Activated naive CD4-positive, alpha-beta T cell treated with anti-CD3 and anti-CD28 coated beads, Interleukin-2, amount 50 U/mL, for 24 hours (primary cell): ENCODE measurements at regions not wholly inside any gene's neighbourhood (a gene's known extent, or its start where the extent isn't known, plus 50 kb on each side); places are given as distances from the start of the nearest gene placed in this dataset.
"Not testable (repeated sequence)": the region's sequence is repeated elsewhere in the genome, so short reads cannot be mapped to it uniquely, and the experiment has no call there.

ENCODE experiments used
- H3K27ac Mint-ChIP-seq: one replicate; pipeline ENCODE4 v1.8.0; 2021; ENCODE audit warnings: mild to moderate bottlenecking, mixed read lengths
- H3K27me3 Mint-ChIP-seq: one replicate; pipeline ENCODE4 v1.8.0; 2021; ENCODE audit warnings: mixed read lengths
- H3K36me3 Mint-ChIP-seq: one replicate; pipeline ENCODE4 v1.8.0; 2021; ENCODE audit warnings: mixed read lengths
- H3K4me1 Mint-ChIP-seq: one replicate; pipeline ENCODE4 v1.8.0; 2021; ENCODE audit warnings: mixed read lengths
- H3K4me3 Mint-ChIP-seq: one replicate; pipeline ENCODE4 v1.8.0; 2021; ENCODE audit warnings: mild to moderate bottlenecking, mixed read lengths
- H3K9me3 Mint-ChIP-seq: one replicate; pipeline ENCODE4 v1.8.0; 2021; ENCODE audit warnings: mixed read lengths

DNA sequence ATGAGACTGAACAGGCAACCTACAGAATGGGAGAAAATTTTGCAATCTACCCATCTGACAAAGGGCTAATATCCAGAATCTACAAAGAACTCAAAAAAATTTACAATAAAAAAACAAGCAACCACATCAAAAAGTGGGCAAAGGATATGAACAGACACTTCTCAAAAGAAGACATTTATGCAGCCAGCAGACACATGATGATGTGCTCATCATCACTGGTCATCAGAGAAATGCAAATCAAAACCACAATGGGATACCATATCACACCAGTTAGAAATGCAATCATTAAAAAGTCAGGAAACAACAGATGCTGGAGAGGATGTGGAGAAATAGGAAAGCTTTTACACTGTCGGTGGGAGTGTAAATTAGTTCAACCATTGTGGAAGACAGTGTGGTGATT is 51.7 kb upstream of the PAXBP1 start:
- H3K27ac Mint-ChIP-seq: not testable (repeated sequence)

DNA sequence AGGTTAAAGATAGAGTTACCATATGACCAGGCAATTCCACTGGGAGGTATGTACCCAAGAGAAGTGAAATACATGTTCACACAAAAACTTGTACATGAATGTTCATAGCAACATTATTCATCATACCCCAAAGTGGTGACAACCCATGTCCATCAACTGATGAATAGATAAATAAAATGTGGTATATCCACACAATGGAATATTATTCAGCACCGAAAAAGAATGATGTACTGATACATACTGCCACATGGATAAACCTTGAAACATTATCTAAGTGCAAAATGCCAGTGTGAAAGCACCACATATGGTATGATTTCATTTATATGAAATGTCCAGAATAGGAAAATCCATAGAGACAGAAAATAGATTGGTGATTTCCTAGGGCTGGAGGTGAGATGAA is 53.4 kb upstream of the PAXBP1 start:
- no peaks in the 10 kb centered on the region for H3K27me3 Mint-ChIP-seq
- H3K27ac Mint-ChIP-seq: no peak overlapping the region
- no peaks in the 10 kb centered on the region for H3K9me3 Mint-ChIP-seq

More for the DNA sequence above, 51.7 kb upstream of the PAXBP1 start:
- not testable (repeated sequence) for H3K36me3 Mint-ChIP-seq, H3K4me1 Mint-ChIP-seq, H3K9me3 Mint-ChIP-seq, H3K4me3 Mint-ChIP-seq, H3K27me3 Mint-ChIP-seq

DNA sequence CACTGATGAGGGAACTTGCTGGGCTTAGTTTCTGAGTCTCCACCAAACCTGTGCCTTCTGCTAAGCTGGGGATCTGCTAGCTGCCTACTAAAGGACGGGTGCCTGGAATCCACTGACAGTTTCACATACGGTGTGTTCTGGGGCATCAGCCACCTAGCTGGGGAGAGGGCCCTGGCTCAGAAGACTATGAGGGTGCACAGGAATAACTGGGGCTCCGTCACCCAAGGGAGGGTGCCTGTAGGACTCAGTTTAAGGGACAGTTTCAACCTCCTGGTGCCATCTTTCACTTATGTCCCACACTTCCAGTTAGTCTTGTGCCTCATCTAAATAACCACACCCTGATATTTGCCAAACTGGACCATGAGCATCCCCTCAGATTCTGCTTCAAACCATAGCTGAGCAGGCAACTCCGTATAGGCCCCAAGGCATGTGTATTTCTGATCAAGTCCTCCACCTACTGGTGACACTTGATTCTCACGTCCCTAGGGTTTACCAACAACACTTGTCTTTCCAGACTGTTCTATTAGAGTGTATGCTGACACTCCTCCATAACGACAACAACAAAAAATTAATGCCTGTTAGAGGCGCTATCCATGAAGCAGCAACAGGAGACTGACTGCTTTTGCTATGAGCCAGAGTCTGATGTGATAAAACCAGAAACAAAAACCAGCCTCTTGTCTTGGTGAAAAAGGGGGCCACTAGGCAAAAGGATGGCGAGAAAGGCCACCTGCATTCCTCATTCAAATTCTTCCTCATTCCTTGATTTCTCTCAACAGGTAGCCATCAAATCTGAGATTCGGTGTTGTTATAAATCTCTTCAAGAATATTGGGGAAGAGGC is 55.0 kb upstream of the PAXBP1 start:
- Mint-ChIP-seq H3K4me1 (peaks cover 5% of the 10 kb centered on the region), H3K36me3 (no peaks in the 10 kb centered on the region), H3K27ac (no peak overlapping the region), H3K4me3 (no peak overlapping the region), H3K27me3 (no peaks in the 10 kb centered on the region), H3K9me3 (no peaks in the 10 kb centered on the region)

More for the DNA sequence above, 53.4 kb upstream of the PAXBP1 start:
- Mint-ChIP-seq H3K4me3 (no peak overlapping the region), H3K36me3 (no peaks in the 10 kb centered on the region), H3K4me1 (peaks cover 5% of the 10 kb centered on the region)

DNA sequence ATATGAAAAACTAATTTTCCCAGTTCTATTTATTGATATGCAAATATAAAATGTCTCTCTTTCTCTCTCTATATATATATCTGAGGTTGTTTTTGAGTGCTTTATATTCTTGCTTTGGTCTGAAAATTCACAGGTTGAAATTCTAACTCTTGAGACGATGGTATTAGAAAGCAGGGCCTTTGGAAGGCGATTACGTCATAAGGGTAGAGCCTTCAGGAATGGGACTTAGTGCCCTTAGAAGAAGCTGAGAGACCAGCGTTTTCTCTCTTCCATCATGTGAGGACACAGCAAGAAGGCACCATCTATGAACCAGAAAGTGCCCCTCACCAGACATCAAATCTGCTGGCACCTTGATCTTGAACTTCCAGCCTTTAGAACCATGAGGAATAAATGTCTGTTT is 57.4 kb upstream of the PAXBP1 start:
- no peaks in the 10 kb centered on the region for H3K36me3 Mint-ChIP-seq
- H3K27me3 Mint-ChIP-seq: no peaks in the 10 kb centered on the region
- H3K9me3 Mint-ChIP-seq: no peaks in the 10 kb centered on the region
- no peak overlapping the region for H3K4me3 Mint-ChIP-seq
- H3K4me1 Mint-ChIP-seq: no peaks in the 10 kb centered on the region
- no peak overlapping the region for H3K27ac Mint-ChIP-seq

DNA sequence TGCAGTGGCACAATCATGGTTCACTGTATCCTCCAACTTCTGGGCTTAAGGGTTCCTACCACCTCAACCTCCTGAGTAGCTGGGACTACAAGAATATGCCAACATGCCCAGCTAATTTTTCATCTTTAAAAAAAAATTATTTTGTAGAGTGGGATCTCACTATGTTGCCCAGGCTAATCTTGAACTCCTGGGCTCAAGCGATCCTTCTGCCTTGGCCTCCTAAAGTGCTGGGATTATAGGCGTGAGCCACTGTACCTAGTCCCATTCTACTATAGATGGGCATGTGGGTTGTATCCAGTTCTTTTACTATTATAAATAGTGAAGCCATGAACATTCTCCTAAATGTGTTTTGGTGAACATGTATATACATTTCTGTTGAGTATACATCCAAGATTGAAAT is 57.9 kb upstream of the PAXBP1 start:
- H3K27me3 Mint-ChIP-seq: no peaks in the 10 kb centered on the region
- no peaks in the 10 kb centered on the region for H3K4me1 Mint-ChIP-seq
- H3K36me3 Mint-ChIP-seq: no peaks in the 10 kb centered on the region
- no peak overlapping the region for H3K27ac Mint-ChIP-seq
- H3K4me3 Mint-ChIP-seq: no peak overlapping the region
- no peaks in the 10 kb centered on the region for H3K9me3 Mint-ChIP-seq

DNA sequence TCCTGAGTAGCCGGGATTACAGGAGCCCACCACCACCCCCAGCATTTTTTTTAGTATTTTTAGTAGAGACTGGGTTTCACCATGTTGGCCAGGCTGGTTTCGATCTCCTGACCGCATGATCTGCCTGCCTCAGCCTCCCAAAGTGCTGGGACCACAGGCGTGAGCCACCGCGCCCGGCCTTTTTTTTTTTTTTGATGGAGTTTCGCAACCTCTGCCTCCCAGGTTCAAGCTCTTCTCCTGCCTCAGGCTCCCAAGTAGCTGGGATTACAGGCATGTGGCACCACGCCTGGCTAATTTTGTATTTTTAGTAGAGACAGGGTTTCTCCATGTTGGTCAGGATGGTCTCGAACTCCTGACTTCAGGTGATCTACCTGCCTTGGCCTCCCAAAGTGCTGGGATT is 60.2 kb upstream of the PAXBP1 start:
- not testable (repeated sequence) for H3K9me3 Mint-ChIP-seq, H3K27me3 Mint-ChIP-seq, H3K4me3 Mint-ChIP-seq, H3K36me3 Mint-ChIP-seq, H3K4me1 Mint-ChIP-seq, H3K27ac Mint-ChIP-seq

DNA sequence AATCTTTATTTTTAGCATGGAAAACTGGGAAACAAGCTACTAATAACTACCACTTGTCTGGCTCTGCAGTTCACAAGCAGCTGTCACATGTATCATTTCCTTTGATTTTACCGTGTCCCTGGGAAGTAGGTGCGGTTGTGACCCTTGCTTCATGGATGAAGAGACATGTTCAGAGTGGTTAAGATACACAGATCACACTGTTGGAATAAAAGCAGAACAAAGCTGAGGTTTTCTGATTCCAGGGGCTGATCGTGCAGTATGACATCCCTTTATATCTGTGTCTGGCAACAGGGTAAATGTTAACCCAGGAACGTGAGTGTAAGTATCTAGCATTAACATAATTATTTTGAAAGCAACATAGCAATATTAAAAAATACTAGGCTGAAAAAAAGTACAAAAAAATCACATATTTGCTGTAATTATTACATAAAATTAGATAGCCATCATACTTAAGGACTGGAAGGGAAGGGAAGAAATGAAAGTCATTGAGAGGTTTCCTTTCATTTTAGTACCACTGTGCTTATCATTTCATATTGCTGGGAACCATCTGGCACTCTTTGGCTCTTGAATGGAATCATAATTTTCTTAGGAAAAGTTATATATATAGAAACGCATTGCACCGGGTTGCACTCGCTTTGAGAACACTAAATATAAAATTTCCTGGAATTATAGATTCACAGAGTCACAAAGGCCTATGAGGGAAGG is 62.8 kb upstream of the PAXBP1 start:
- Mint-ChIP-seq H3K9me3 (no peaks in the 10 kb centered on the region), H3K27ac (no peak overlapping the region)

DNA sequence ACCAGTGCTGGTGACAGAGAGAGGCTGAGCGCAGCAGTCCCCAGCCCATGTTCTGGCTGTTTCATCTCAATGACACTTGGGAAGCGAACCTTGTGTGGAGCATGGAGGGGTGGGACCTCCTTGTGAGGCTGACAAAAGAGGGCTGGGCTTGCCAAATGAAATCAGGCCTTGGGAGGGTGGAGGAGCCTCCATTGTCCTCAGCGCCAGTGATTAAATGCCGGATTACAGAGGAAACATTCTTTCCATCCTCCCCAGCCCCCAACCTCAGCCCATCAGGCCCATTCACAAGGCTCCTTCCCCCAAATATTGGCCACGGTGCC is 63.3 kb upstream of the PAXBP1 start:
- Mint-ChIP-seq H3K4me1 (no peaks in the 10 kb centered on the region), H3K27me3 (no peaks in the 10 kb centered on the region), H3K27ac (no peak overlapping the region), H3K4me3 (no peak overlapping the region), H3K36me3 (no peaks in the 10 kb centered on the region), H3K9me3 (no peaks in the 10 kb centered on the region)

More for the DNA sequence above, 62.8 kb upstream of the PAXBP1 start:
- Mint-ChIP-seq H3K4me3 (no peak overlapping the region), H3K4me1 (no peaks in the 10 kb centered on the region), H3K36me3 (no peaks in the 10 kb centered on the region), H3K27me3 (no peaks in the 10 kb centered on the region)

DNA sequence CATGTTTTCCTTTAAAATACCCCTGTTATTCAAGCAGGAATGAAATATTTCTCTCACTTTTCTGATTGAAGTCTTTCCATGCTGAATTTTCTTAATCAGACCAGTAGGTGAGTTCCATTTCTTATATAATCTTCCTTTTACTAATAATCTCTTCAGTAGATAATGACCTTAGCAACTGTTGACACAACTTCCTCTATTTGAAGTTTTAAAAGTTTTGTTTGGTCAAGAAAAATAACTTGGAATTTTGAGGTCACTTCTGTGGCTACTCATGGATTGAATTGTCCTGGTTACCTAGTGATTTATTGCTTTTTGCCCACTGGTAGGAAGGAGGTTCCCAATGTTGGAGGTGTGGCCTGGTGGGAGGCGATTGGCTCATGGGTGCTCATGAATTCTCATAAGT is 70.6 kb upstream of the PAXBP1 start:
- H3K4me1 Mint-ChIP-seq: no peaks in the 10 kb centered on the region
- no peak overlapping the region for H3K4me3 Mint-ChIP-seq
- no peak overlapping the region for H3K27ac Mint-ChIP-seq
- no peaks in the 10 kb centered on the region for H3K9me3 Mint-ChIP-seq
- no peaks in the 10 kb centered on the region for H3K36me3 Mint-ChIP-seq
- peaks cover 2% of the 10 kb centered on the region for H3K27me3 Mint-ChIP-seq

DNA sequence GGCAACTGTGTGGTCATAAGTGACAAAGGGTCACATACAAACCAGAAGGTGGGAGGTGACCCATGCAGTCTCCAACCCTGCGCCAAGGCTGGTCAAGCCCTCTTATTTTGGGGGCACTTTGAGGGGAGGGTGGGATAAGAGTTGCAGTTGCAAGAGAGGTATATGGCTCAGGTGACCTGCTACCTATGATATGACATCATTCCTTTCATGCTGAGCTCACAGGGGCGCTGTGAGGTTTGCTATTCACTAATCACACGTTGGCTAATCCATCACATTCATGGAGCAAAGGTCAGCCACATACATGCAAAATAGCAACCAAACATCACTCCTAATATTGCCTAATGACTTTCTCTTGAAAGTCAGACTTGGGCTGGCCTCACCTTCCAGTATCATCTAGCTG is 72.0 kb upstream of the PAXBP1 start:
- no peak overlapping the region for H3K27ac Mint-ChIP-seq
- no peak overlapping the region for H3K4me3 Mint-ChIP-seq
- H3K9me3 Mint-ChIP-seq: no peaks in the 10 kb centered on the region
- no peaks in the 10 kb centered on the region for H3K4me1 Mint-ChIP-seq
- H3K27me3 Mint-ChIP-seq: peaks cover 2% of the 10 kb centered on the region
- H3K36me3 Mint-ChIP-seq: no peaks in the 10 kb centered on the region

DNA sequence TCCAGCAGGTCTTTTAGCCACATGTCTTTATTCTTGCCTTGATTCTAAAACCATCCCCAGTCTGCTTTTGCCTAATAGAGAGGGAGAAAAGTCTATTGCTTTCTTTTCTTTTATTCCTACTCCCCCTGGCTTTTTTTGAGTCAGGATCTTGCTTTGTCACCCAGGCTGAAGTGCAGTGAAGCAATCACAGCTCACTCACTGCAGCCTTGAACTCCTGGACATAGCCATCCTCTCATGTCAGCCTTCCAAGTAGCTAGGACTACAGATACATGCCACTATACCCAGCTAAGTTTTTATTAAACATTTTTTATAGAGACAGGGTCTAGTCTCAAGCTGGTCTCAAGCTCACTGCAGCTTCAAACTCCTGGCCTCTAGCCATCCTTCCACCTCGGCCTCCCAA is 72.5 kb upstream of the PAXBP1 start:
- Mint-ChIP-seq H3K9me3 (no peaks in the 10 kb centered on the region), H3K4me3 (no peak overlapping the region)

DNA sequence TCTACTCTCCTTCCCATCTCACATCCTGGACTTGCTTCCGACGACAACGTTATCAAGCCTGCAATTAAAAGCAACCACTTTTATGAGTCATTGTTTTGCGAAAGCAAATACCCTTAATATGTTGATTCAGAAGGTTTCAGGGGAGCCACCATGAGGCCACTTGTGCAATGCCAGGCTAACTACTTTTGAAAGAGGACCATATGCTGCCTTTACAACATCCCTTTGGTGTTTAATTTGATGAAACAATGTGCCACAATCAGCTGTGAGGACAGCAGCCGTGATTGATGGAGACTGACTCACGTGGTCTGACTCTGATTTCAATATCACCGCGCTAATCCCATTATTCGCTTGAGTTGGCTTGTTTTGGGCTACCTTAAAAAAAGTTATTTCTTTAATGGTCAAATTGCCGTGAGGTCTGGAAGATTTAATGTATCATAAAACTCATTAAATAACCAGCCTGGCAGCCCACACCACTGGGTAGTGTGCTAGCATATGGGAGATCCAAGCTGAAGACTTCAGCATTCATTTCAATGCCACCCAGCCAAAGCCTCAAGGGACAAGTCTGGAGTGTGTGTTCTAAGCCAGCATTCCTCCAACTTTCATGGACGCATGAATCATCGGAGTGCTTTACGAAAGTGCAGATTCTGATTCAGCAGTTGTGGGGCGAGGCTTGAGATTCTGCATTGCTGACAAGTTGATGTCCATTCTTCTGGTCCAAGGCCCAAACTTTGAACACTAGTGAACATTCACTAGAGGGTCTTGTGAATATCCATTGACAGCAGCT is 73.3 kb upstream of the PAXBP1 start:
- no peak overlapping the region for H3K4me3 Mint-ChIP-seq
- no peaks in the 10 kb centered on the region for H3K36me3 Mint-ChIP-seq
- no peak overlapping the region for H3K27ac Mint-ChIP-seq
- H3K4me1 Mint-ChIP-seq: no peaks in the 10 kb centered on the region
- H3K9me3 Mint-ChIP-seq: no peaks in the 10 kb centered on the region
- peaks cover 3% of the 10 kb centered on the region for H3K27me3 Mint-ChIP-seq

More for the DNA sequence above, 72.5 kb upstream of the PAXBP1 start:
- H3K4me1 Mint-ChIP-seq: no peaks in the 10 kb centered on the region
- peaks cover 2% of the 10 kb centered on the region for H3K27me3 Mint-ChIP-seq
- H3K36me3 Mint-ChIP-seq: no peaks in the 10 kb centered on the region
- H3K27ac Mint-ChIP-seq: no peak overlapping the region

DNA sequence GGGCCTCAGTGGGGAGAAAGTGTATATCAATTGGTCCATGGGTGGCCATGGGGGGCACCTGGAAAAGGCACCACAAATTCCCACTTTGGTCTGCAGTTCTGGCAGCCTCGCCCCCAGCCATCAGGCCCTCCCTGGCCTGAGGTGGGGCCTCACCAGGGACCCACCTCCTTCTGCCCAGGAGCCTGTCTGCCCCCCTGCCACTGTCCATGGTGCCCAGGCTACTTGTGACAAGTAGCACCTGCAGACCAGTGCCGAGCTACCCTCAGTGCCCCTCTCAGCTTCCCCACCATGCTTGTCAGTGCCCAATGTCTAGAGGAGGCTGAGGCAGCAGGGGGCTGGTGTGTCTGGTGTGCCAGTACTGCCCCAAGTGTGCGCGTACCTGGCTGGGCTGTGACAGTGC is 87.1 kb upstream of the PAXBP1 start:
- peaks cover 5% of the 10 kb centered on the region for H3K9me3 Mint-ChIP-seq
- H3K4me3 Mint-ChIP-seq: no peak overlapping the region
- no peaks in the 10 kb centered on the region for H3K4me1 Mint-ChIP-seq
- peaks cover 9% of the 10 kb centered on the region for H3K27me3 Mint-ChIP-seq
- H3K36me3 Mint-ChIP-seq: peaks cover 5% of the 10 kb centered on the region
- H3K27ac Mint-ChIP-seq: no peak overlapping the region

DNA sequence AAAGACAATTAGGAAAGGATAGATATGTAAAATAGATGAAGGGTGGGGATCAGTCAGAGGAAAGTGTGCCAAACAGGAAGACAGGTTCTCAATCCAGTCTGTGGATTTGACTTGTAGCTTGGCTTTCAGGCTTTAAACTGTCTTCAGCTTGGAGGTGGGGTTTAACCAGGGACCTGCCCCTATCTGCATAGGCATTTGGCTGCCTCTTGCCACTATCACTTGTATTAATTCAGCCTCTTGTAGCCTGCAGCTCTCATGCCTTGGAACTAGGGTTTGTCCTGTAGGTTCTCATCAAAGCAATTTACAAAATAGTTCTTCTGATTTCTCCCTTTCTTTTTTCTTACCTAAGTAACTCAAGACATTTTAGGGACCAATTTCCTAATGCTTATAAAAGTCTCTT is 88.8 kb upstream of the PAXBP1 start:
- H3K36me3 Mint-ChIP-seq: peaks cover 5% of the 10 kb centered on the region
- H3K27ac Mint-ChIP-seq: no peak overlapping the region
- no peaks in the 10 kb centered on the region for H3K4me1 Mint-ChIP-seq
- peaks cover 5% of the 10 kb centered on the region for H3K9me3 Mint-ChIP-seq
- no peak overlapping the region for H3K4me3 Mint-ChIP-seq
- peaks cover 7% of the 10 kb centered on the region for H3K27me3 Mint-ChIP-seq

DNA sequence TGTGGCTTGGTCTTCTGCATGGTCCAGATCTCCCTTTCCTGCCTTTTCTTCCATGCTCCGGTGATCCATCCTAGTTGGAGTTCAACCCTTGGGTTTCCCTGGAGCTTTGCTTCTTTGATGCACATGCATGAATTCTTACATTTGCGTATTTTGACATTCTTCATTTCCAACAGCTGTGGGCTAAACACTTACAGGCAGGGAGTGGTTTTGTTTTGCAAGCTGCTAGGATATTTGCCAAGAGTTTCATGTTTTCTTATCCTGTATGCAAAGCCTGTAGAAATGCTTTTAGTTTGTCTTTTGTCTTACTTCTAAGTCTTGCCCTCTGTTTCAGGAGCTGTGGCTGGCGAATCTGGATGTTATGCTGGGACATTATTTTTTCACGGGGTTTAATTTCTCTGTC is 90.3 kb upstream of the PAXBP1 start:
- H3K9me3 Mint-ChIP-seq: peaks cover 3% of the 10 kb centered on the region
- no peaks in the 10 kb centered on the region for H3K4me1 Mint-ChIP-seq
- peaks cover 3% of the 10 kb centered on the region for H3K36me3 Mint-ChIP-seq
- H3K27me3 Mint-ChIP-seq: peaks cover 6% of the 10 kb centered on the region
- no peak overlapping the region for H3K4me3 Mint-ChIP-seq
- H3K27ac Mint-ChIP-seq: no peak overlapping the region

DNA sequence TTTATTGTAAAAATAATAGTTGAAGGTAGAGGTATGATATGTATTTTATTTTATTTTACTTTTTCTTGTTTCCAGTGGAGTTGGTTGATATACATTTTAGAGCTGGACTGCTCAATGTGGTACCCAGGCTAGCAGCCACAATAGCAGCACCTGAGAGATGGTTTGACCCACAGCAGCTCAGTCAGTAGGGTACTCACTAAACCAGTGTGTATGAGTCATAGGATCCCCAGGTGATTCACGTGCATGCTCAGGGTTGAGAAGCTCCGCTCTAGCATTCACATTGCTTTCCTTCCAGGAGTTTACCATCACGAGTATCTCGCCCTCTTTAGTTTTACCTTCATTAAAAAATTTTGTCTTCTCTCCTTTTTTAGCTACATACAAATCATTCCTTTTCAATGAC is 96.0 kb upstream of the PAXBP1 start:
- H3K36me3 Mint-ChIP-seq: no peaks in the 10 kb centered on the region
- no peak overlapping the region for H3K4me3 Mint-ChIP-seq
- no peak overlapping the region for H3K27ac Mint-ChIP-seq
- no peaks in the 10 kb centered on the region for H3K4me1 Mint-ChIP-seq
- peaks cover 3% of the 10 kb centered on the region for H3K27me3 Mint-ChIP-seq
- no peaks in the 10 kb centered on the region for H3K9me3 Mint-ChIP-seq
